K562 (cell line): ENCODE measurements at regions not wholly inside any gene's neighbourhood (a gene's known extent, or its start where the extent isn't known, plus 50 kb on each side); places are given as distances from the start of the nearest gene placed in this dataset.
"Not testable (repeated sequence)": the region's sequence is repeated elsewhere in the genome, so short reads cannot be mapped to it uniquely, and the experiment has no call there.

Experiments
- ATAC-seq: fragments of 200-7000 bp; cut with Tn5 transposase; 3 replicates; pipeline ENCODE4 v1.9.1; 2020; ENCODE audit warnings: moderate library complexity
- BruUV-seq: library from RNA; stranded (reverse); fragments of 400-500 nt; replicated peaks from 2 replicates; lab custom pipeline; 2021; lab: Mats Ljungman, UMichigan
- CTCF ChIA-PET: fragments of 300-600 bp; formaldehyde crosslinking; extraction: SDS; loops from one replicate; lab custom pipeline; 2021; ENCODE audit warnings: low intra/inter-chr PET ratio; lab: Yijun Ruan, JAX
- POLR2A ChIA-PET: fragments of 300-600, 350-650 bp; sonication (Branson Sonifier 250); formaldehyde crosslinking; extraction: SDS; loops from one replicate; lab custom pipeline; 2021; ENCODE audit warnings: antibody characterized with exemption, inconsistent platforms; lab: Yijun Ruan, JAX
- DNase-seq, 4 experiments: peaks; one replicate each; pipeline versions ENCODE4 v3.0.0 to v3.0.0-alpha.2; 2011 to 2018; ENCODE audit warnings: low spot score in 3 of 4, mixed read lengths in 3 of 4; ENCODE audit errors: extremely low read depth in 1 of 4
- FAIRE-seq: peaks from 2 replicates; lab custom pipeline; 2011; peaks lifted over from hg19 to GRCh38; lab: Jason Lieb, UNC
- H2AFZ ChIP-seq: 2 replicates; pipeline ENCODE4 v1.6.0; 2011; ENCODE audit warnings: low read depth, low read length, control low read depth, inconsistent platforms
- H3K27ac ChIP-seq: fragments of 200-600 bp; 3 replicates; pipeline ENCODE4 v1.8.0; 2011; ENCODE audit warnings: low read depth, mild to moderate bottlenecking, control low read depth, inconsistent platforms, low read length, moderate library complexity, mixed read lengths; ENCODE audit errors: extremely low read depth
- H3K27me3 ChIP-seq, 2 experiments: fragments of 300-600 bp in 1 of 2; 2 replicates in 1 of 2; 3 replicates in 1 of 2; pipeline versions ENCODE4 v1.6.0 to v1.8.0; 2011; ENCODE audit warnings: inconsistent platforms in 2 of 2, low read length in 2 of 2, mild to moderate bottlenecking in 1 of 2, mixed read lengths in 1 of 2, moderate library complexity in 1 of 2; ENCODE audit not compliant: control insufficient read depth in 2 of 2, insufficient read depth in 2 of 2
- H3K36me3 ChIP-seq: fragments of 300-600 bp; 3 replicates; pipeline ENCODE4 v1.8.0; 2011; ENCODE audit warnings: mild to moderate bottlenecking, low read length, inconsistent platforms; ENCODE audit not compliant: control insufficient read depth, insufficient read depth
- H3K4me1 ChIP-seq, 2 experiments: fragments of 200-600 bp in 1 of 2; replicated peaks in 1 of 2; 2 replicates in 1 of 2; 3 replicates in 1 of 2; pipeline versions ENCODE4 v1.5.1 to v1.8.0; 2011; ENCODE audit warnings: inconsistent platforms in 2 of 2, low read length in 2 of 2, mild to moderate bottlenecking in 1 of 2, mixed read lengths in 1 of 2, moderate library complexity in 1 of 2; ENCODE audit not compliant: control insufficient read depth in 2 of 2, insufficient read depth in 2 of 2
- H3K4me2 ChIP-seq: 2 replicates; pipeline ENCODE4 v1.6.1; 2011; ENCODE audit warnings: low read length, control low read depth, inconsistent platforms, mixed read lengths; ENCODE audit not compliant: insufficient read depth
- H3K4me3 ChIP-seq: fragments of 200-600 bp; sonication (generic), shearing (Covaris generic); 2 replicates; pipeline ENCODE4 v1.5.1; 2016; ENCODE audit warnings: control low read depth, inconsistent platforms
- H3K79me2 ChIP-seq: fragments of 200-600 bp; 3 replicates; pipeline ENCODE4 v1.8.0; 2011; ENCODE audit warnings: low read length, inconsistent platforms; ENCODE audit not compliant: control insufficient read depth, insufficient read depth
- H3K9ac ChIP-seq, 2 experiments: 2 replicates each; pipeline versions ENCODE4 v1.6.0 to v1.6.1; 2011; ENCODE audit warnings: low read depth in 2 of 2, low read length in 2 of 2, control low read depth in 1 of 2, inconsistent platforms in 1 of 2, mild to moderate bottlenecking in 1 of 2, mixed read lengths in 1 of 2; ENCODE audit not compliant: insufficient read depth in 1 of 2
- H3K9me1 ChIP-seq: one replicate; pipeline ENCODE4 v1.6.0; 2011; ENCODE audit warnings: inconsistent platforms, mild to moderate bottlenecking, low read length, moderate library complexity; ENCODE audit not compliant: control insufficient read depth, insufficient read depth
- H3K9me3 ChIP-seq: replicated peaks from 2 replicates; pipeline ENCODE4 v1.5.1; 2011; ENCODE audit warnings: low read depth, low read length, inconsistent platforms; ENCODE audit not compliant: control insufficient read depth, insufficient read depth
- H4K20me1 ChIP-seq: replicated peaks from 2 replicates; pipeline ENCODE4 v1.6.1; 2011; ENCODE audit warnings: low read length, inconsistent platforms, mixed read lengths; ENCODE audit not compliant: control insufficient read depth, insufficient read depth
- BCOR ChIP-seq: fragments of 450-650 bp; IDR thresholded peaks from 2 replicates; pipeline ENCODE4 v1.6.1; 2016
- C11orf30 ChIP-seq: fragments of 450-650 bp; IDR thresholded peaks from 2 replicates; pipeline ENCODE4 v1.6.1; 2016; ENCODE audit warnings: low read depth, mild to moderate bottlenecking
- DPF2 ChIP-seq: fragments of 450-650 bp; IDR thresholded peaks from 2 replicates; pipeline ENCODE4 v1.6.1; 2016
- MAFG ChIP-seq: fragments of 450-650 bp; conservative IDR thresholded peaks from 2 replicates; pipeline ENCODE4 v1.6.1; 2016; ENCODE audit warnings: missing genetic modification characterization, missing compliant biosample characterization
- MAFK ChIP-seq: IDR thresholded peaks from 2 replicates; pipeline ENCODE4 v1.6.1; 2011; ENCODE audit warnings: low read length, improper control_type of control experiment
- MAZ ChIP-seq, 2 experiments: fragments of 450-650 bp in 1 of 2; sonication (generic) in 1 of 2; formaldehyde crosslinking; IDR thresholded peaks in 1 of 2; conservative IDR thresholded peaks in 1 of 2; 2 replicates each; pipeline versions ENCODE4 v1.4.0 to v1.5.0; 2020; ENCODE audit warnings: mild to moderate bottlenecking in 1 of 2, missing genetic modification reagents in 1 of 2
- NFE2 ChIP-seq: IDR thresholded peaks from 2 replicates; pipeline ENCODE4 v1.6.1; 2014; ENCODE audit warnings: antibody characterized with exemption, low read depth
- SMARCA4 ChIP-seq: fragments of 450-650 bp; IDR thresholded peaks from 2 replicates; pipeline ENCODE4 v1.6.1; 2016
- ZNF316 ChIP-seq: fragments of 450-650 bp; IDR thresholded peaks from 2 replicates; pipeline ENCODE4 v1.6.1; 2016
- ZNF384 ChIP-seq: IDR thresholded peaks from 2 replicates; pipeline ENCODE4 v1.6.1; 2012; ENCODE audit warnings: low read depth, low read length, improper control_type of control experiment
- ZNF592 ChIP-seq: fragments of 450-650 bp; IDR thresholded peaks from 2 replicates; pipeline ENCODE4 v1.6.1; 2017; ENCODE audit warnings: antibody characterized with exemption, mild to moderate bottlenecking
- WGBS: fragments of 100-300 bp; shearing (Covaris generic); methylation state at CpG from one replicate; pipeline ENCODE4 v1.1.6; 2016; ENCODE audit warnings: low coverage, mixed read lengths; ENCODE audit not compliant: insufficient coverage; ENCODE audit errors: missing lambda C conversion rate; 5-methylcytosine and 5-hydroxymethylcytosine counted together
- in situ Hi-C: fragments of 300-500 bp; cut with MboI; formaldehyde crosslinking; loops from 4 replicates; pipeline ENCODE4 v1.15.0; 2018; ENCODE audit warnings: inconsistent platforms, mixed read lengths
- intact Hi-C: fragments of 100-400 bp; cut with micrococcal nuclease; formaldehyde crosslinking; loops from 2 replicates; pipeline ENCODE4 v1.14.2; 2022

- TF ChIP-seq ZNF592 (0 out of 2 replicates have a peak, but pooled peaks have one; percentile 18), MAZ (CRISPR knock-in tag; conservative IDR thresholded peaks at IDR 0.05 in 1 of 2, IDR thresholded peaks at IDR 0.05 in 1 of 2) (peak in 1 of 2 experiments; percentile 72; a peak in 3 of 4 replicates)
- TF ChIP-seq, all 486 proteins: peak for 82
Observed at GRCh38 chr5:126680191-126680817, 79.6 kb downstream of the PHAX start (continued).

GRCh38 chr5:126681314-126681713, 80.6 kb downstream of the PHAX start:
- 17% methylated on average over 9 of the region's 9 CpGs for WGBS
- DNase-seq = peak in 2 of 4 experiments; percentile 16 to 26
- not testable (repeated sequence) for BruUV-seq

More at GRCh38 chr5:126681314-126681713, 80.6 kb downstream of the PHAX start:
- in situ Hi-C loops, H4K20me1 ChIP-seq, H3K9me1 ChIP-seq, CTCF ChIA-PET, H3K9me3 ChIP-seq, H3K4me3 ChIP-seq, intact Hi-C loops, H3K27me3 ChIP-seq, FAIRE-seq, H3K79me2 ChIP-seq, H3K36me3 ChIP-seq: not testable (repeated sequence)
- H3K4me1 ChIP-seq = peaks cover 18 to 36% of the 10 kb centered on the region in 2 experiments
- H2AFZ ChIP-seq = peak overlapping the region; percentile 75
- peak overlapping the region in 1 of 2 experiments; percentile 44; a peak in 2 of 4 replicates for H3K9ac ChIP-seq
- ATAC-seq = peak; percentile 36
- 0 out of 2 replicates have a peak, but pooled peaks have one; percentile 18 for TF ChIP-seq DPF2
- TF ChIP-seq C11orf30 = peak; percentile 78
- TF ChIP-seq MAFG (tag) = peak; percentile 69
- TF ChIP-seq BCOR = 0 out of 2 replicates have a peak, but pooled peaks have one; percentile 33
- peak; percentile 85 for TF ChIP-seq NFE2
- peak; percentile 36; the same call in 1 of the 2 replicates for TF ChIP-seq MAFK
- peak; percentile 73 for TF ChIP-seq ZNF384
- peak; percentile 76 for TF ChIP-seq ZNF316
- peak; percentile 29; the same call in 1 of the 2 replicates for TF ChIP-seq SMARCA4
- peak overlapping the region; percentile 53; the same call in 2 of the 3 replicates for H3K27ac ChIP-seq
- POLR2A ChIA-PET = interaction anchor here (2.3 kb wide), 1 partner anchor 98 kb away, joined by 25 read pairs; no protein-coding TSS in a partner anchor
- peak overlapping the region; percentile 55 for H3K4me2 ChIP-seq
